ENCODE measurements at regions not wholly inside any gene's neighbourhood (a gene's known extent, or its start where the extent isn't known, plus 50 kb on each side); places are given as distances from the start of the nearest gene placed in this dataset.

DNA sequence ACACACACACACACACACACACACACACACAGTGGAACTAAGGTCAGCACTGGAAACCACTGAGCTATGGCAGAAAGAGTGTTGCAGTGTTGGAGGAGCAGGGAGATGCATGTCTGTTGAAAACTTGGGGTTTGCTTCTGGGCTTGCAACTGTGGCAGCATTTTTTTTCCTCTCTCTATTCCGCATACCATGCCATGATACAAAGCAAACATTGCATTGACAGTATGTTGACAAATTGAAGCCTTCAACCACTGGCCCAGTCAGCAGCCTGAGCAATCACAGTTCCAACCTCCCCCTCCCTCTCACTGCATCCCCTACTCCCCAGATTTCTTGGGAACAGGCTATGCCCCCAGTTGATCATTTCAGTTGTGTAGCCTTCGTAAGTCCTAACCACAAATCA is 478.1 kb upstream of the WWC1 start:
- DNase-seq = no peak
- H3K4me2 ChIP-seq (replicated peaks; ENCODE audit: low read depth, low read length, poor library complexity, severe bottlenecking) = no peak overlapping the region
- no peak for ATAC-seq (ENCODE audit: low read depth)
- no peak for TF ChIP-seq EZH2 (IDR thresholded peaks at IDR 0.05; ENCODE audit: borderline replicate concordance, insufficient read depth, low read depth, low read length, poor library complexity, severe bottlenecking)
- TF ChIP-seq, protein P1, sequence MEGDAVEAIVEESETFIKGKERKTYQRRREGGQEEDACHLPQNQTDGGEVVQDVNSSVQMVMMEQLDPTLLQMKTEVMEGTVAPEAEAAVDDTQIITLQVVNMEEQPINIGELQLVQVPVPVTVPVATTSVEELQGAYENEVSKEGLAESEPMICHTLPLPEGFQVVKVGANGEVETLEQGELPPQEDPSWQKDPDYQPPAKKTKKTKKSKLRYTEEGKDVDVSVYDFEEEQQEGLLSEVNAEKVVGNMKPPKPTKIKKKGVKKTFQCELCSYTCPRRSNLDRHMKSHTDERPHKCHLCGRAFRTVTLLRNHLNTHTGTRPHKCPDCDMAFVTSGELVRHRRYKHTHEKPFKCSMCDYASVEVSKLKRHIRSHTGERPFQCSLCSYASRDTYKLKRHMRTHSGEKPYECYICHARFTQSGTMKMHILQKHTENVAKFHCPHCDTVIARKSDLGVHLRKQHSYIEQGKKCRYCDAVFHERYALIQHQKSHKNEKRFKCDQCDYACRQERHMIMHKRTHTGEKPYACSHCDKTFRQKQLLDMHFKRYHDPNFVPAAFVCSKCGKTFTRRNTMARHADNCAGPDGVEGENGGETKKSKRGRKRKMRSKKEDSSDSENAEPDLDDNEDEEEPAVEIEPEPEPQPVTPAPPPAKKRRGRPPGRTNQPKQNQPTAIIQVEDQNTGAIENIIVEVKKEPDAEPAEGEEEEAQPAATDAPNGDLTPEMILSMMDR (IDR thresholded peaks at IDR 0.05) = no peak
- ChIA-PET POLR2A (no interaction called here), CTCF (no interaction called here)
- no peak overlapping the region for H3K9ac ChIP-seq (ENCODE audit: low read length)
- no peak overlapping the region for H3K4me3 ChIP-seq (ENCODE audit: control extremely low read depth in 1 of 5, extremely low read depth in 1 of 5, insufficient read depth in 1 of 5, low read depth in 2 of 5, low read length in 4 of 5)
- H3K4me1 Mint-ChIP-seq = no peaks in the 10 kb centered on the region
- H3K9me3 ChIP-seq (ENCODE audit: control extremely low read depth in 1 of 3, control insufficient read depth in 2 of 3, insufficient read depth in 1 of 3, low read length in 2 of 3) = no peaks in the 10 kb centered on the region
- no peak overlapping the region for H2AFZ ChIP-seq (ENCODE audit: insufficient read depth, low read depth, low read length, poor library complexity, severe bottlenecking)
- 100% methylated on average over 1 of the region's 2 CpGs for WGBS (ENCODE audit: insufficient coverage)
- no peak overlapping the region for H3K27ac ChIP-seq (ENCODE audit: low read length in 2 of 2)
- H3K4me1 ChIP-seq (ENCODE audit: control insufficient read depth in 2 of 2, insufficient read depth in 2 of 2, low read length in 2 of 2) = no peaks in the 10 kb centered on the region
- H3K27me3 ChIP-seq (replicated peaks in 1 of 4; ENCODE audit: control extremely low read depth in 1 of 4, control insufficient read depth in 3 of 4, insufficient read depth in 4 of 4, low read length in 3 of 4) = no peaks in the 10 kb centered on the region
- H3K4me3 Mint-ChIP-seq = no peak overlapping the region
- H3K27ac Mint-ChIP-seq = no peak overlapping the region
- H3K36me3 ChIP-seq (replicated peaks in 1 of 2; ENCODE audit: control extremely low read depth in 1 of 2, control insufficient read depth in 1 of 2, extremely low read depth in 1 of 2, insufficient read depth in 2 of 2, low read length in 1 of 2) = no peaks in the 10 kb centered on the region
- H4K20me1 ChIP-seq (ENCODE audit: control insufficient read depth, insufficient read depth, low read length, poor library complexity, severe bottlenecking) = no peaks in the 10 kb centered on the region
- intact Hi-C loops (cut with micrococcal nuclease) = no loop called here
- H3K27me3 Mint-ChIP-seq = no peaks in the 10 kb centered on the region
- H3K9me3 Mint-ChIP-seq (ENCODE audit: insufficient read depth) = no peaks in the 10 kb centered on the region
- no peaks in the 10 kb centered on the region for H3K79me2 ChIP-seq (ENCODE audit: control insufficient read depth, insufficient read depth, low read length)

DNA sequence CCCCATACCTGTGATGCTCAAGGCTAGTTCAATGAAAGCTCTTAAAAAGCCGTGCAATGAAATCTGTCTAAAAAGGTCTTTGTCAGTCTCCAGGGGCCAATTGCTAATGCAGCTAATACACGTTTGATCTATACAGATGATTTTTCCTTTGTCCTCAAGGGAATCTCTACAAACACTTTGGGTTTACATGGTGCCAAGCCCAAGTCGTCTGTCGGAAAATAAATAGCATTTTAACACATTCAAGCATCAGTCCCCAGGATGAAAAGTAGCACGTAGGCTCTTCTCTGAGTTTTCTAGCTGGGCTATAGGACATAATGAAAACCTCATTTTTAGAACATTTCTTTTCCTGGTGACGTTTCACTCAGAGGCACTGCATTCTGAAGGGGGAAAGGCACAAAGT is 477.4 kb upstream of the WWC1 start:
- Histone ChIP-seq H2AFZ (ENCODE audit: insufficient read depth, low read depth, low read length, poor library complexity, severe bottlenecking) (no peak overlapping the region), H3K4me3 (ENCODE audit: control extremely low read depth in 1 of 5, extremely low read depth in 1 of 5, insufficient read depth in 1 of 5, low read depth in 2 of 5, low read length in 4 of 5) (no peak overlapping the region), H3K79me2 (ENCODE audit: control insufficient read depth, insufficient read depth, low read length) (no peaks in the 10 kb centered on the region), H3K9me3 (ENCODE audit: control extremely low read depth in 1 of 3, control insufficient read depth in 2 of 3, insufficient read depth in 1 of 3, low read length in 2 of 3) (peaks cover 0 to 2% (median 0%) of the 10 kb centered on the region in 3 donors), H3K4me1 (ENCODE audit: control insufficient read depth in 2 of 2, insufficient read depth in 2 of 2, low read length in 2 of 2) (no peaks in the 10 kb centered on the region), H4K20me1 (ENCODE audit: control insufficient read depth, insufficient read depth, low read length, poor library complexity, severe bottlenecking) (no peaks in the 10 kb centered on the region), H3K27ac (ENCODE audit: low read length in 2 of 2) (no peak overlapping the region), H3K9ac (ENCODE audit: low read length) (no peak overlapping the region), H3K4me2 (replicated peaks; ENCODE audit: low read depth, low read length, poor library complexity, severe bottlenecking) (no peak overlapping the region), H3K36me3 (replicated peaks in 1 of 2; ENCODE audit: control extremely low read depth in 1 of 2, control insufficient read depth in 1 of 2, extremely low read depth in 1 of 2, insufficient read depth in 2 of 2, low read length in 1 of 2) (no peaks in the 10 kb centered on the region), H3K27me3 (replicated peaks in 1 of 4; ENCODE audit: control extremely low read depth in 1 of 4, control insufficient read depth in 3 of 4, insufficient read depth in 4 of 4, low read length in 3 of 4) (no peaks in the 10 kb centered on the region)
- CTCF ChIA-PET = no interaction called here
- Mint-ChIP-seq H3K27ac (no peak overlapping the region), H3K4me3 (no peak overlapping the region), H3K27me3 (no peaks in the 10 kb centered on the region), H3K4me1 (no peaks in the 10 kb centered on the region), H3K9me3 (ENCODE audit: insufficient read depth) (no peaks in the 10 kb centered on the region)
- POLR2A ChIA-PET = no interaction called here
- TF ChIP-seq, protein P1 (IDR thresholded peaks at IDR 0.05) = no peak
- TF ChIP-seq EZH2 (IDR thresholded peaks at IDR 0.05; ENCODE audit: borderline replicate concordance, insufficient read depth, low read depth, low read length, poor library complexity, severe bottlenecking) = no peak
- WGBS (ENCODE audit: insufficient coverage) = 96% methylated on average over 2 of the region's 6 CpGs
- ATAC-seq (ENCODE audit: low read depth) (no peak), DNase-seq (no peak)
- intact Hi-C loops (cut with micrococcal nuclease) = no loop called here
